Large intestine (tissue), 3 donors: ENCODE measurements at regions not wholly inside any gene's neighbourhood (a gene's known extent, or its start where the extent isn't known, plus 50 kb on each side); places are given as distances from the start of the nearest gene placed in this dataset.
"Not testable (repeated sequence)": the region's sequence is repeated elsewhere in the genome, so short reads cannot be mapped to it uniquely, and the experiment has no call there.

Source experiments
- DNase-seq, 2 donors: peaks; one replicate each; pipeline versions ENCODE4 v3.0.0 to v3.0.0-alpha.2; 2013
- H3K27ac ChIP-seq: one replicate; pipeline ENCODE4 v1.5.1; 2013; ENCODE audit warnings: low read length
- H3K27me3 ChIP-seq: 2 replicates; pipeline ENCODE4 v1.6.1; 2013; ENCODE audit warnings: low read length; ENCODE audit not compliant: control insufficient read depth, insufficient read depth
- H3K36me3 ChIP-seq: 2 replicates; pipeline ENCODE4 v1.6.1; 2013; ENCODE audit warnings: low read length; ENCODE audit not compliant: control insufficient read depth, insufficient read depth
- H3K4me1 ChIP-seq: one replicate; pipeline ENCODE4 v1.6.1; 2013; ENCODE audit warnings: low read length; ENCODE audit not compliant: control insufficient read depth, insufficient read depth
- H3K4me3 ChIP-seq: one replicate; pipeline ENCODE4 v1.5.1; 2013; ENCODE audit warnings: low read length
- H3K9me3 ChIP-seq: one replicate; pipeline ENCODE4 v1.6.1; 2013; ENCODE audit warnings: mild to moderate bottlenecking, low read depth, low read length, moderate library complexity; ENCODE audit not compliant: control insufficient read depth
- WGBS: methylation state at CpG from one replicate; pipeline ENCODE4 v1.1.5; 2013; ENCODE audit warnings: low lambda C conversion rate; ENCODE audit not compliant: insufficient coverage; 5-methylcytosine and 5-hydroxymethylcytosine counted together

DNA sequence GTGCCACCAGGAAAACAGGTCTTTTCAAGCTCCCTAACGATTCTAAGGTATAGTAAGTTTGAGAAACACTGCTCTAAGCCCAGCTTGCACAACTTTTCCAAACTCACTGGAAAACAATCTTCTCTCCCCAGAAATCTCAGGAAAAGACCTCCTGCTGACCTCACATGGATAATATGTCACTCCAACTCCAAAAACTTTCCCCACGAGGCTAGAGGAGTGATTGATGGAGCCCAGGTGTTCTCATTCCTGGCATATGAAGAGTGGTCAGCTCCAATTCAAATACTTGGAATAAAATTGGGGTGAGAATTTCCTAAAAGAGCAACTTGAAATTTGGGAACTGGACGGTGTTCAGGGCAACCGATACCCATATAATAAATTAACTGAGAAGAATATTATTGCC, 299.9 kb downstream of the PPP4R3C start:
- Histone ChIP-seq H3K27me3 (no peaks in the 10 kb centered on the region), H3K4me1 (no peaks in the 10 kb centered on the region), H3K9me3 (no peaks in the 10 kb centered on the region), H3K4me3 (no peak overlapping the region), H3K36me3 (no peaks in the 10 kb centered on the region), H3K27ac (no peak overlapping the region)
- DNase-seq: no peak
- WGBS: no CpG with 5 or more reads among the region's 4 CpGs

DNA sequence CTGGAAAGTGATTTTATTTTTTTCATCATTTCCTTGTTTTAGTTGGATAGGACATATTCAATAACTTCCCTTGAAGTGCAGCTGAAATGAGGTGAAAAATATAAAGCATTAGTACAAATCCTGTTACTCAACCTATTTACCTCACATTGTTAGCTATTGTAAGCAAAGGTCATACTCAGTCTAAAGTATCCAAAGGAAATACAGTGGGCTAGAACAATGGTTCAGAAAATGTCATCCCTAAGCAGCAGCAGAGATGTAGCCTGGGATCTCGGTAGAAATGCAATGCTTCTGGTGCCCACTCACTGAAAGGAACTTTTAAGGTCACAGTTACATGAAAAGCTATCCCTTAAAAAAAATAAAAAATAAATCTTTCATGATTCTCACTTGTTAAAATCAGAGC, 300.6 kb downstream of the PPP4R3C start:
- Histone ChIP-seq H3K9me3 (no peaks in the 10 kb centered on the region), H3K27ac (no peak overlapping the region), H3K4me1 (no peaks in the 10 kb centered on the region), H3K36me3 (no peaks in the 10 kb centered on the region), H3K4me3 (no peak overlapping the region), H3K27me3 (no peaks in the 10 kb centered on the region)
- DNase-seq: no peak
- no CpG with 5 or more reads among the region's 1 CpG for WGBS

GRCh38 chrX:27156921-27157320, 306.2 kb downstream of the PPP4R3C start:
- WGBS: no CpG with 5 or more reads among the region's 21 CpGs
- H3K36me3 ChIP-seq: not testable (repeated sequence)

GRCh38 chrX:27136325-27136724, 326.8 kb downstream of the PPP4R3C start:
- H3K27me3 ChIP-seq: no peaks in the 10 kb centered on the region
- H3K36me3 ChIP-seq: no peaks in the 10 kb centered on the region
- no peak for DNase-seq
- H3K4me3 ChIP-seq: no peak overlapping the region
- no peak overlapping the region for H3K27ac ChIP-seq
- no peaks in the 10 kb centered on the region for H3K4me1 ChIP-seq
- WGBS: no CpG with 5 or more reads among the region's 1 CpG
- no peaks in the 10 kb centered on the region for H3K9me3 ChIP-seq

More at GRCh38 chrX:27156921-27157320, 306.2 kb downstream of the PPP4R3C start:
- not testable (repeated sequence) for H3K27me3 ChIP-seq, H3K4me1 ChIP-seq, DNase-seq, H3K9me3 ChIP-seq, H3K27ac ChIP-seq, H3K4me3 ChIP-seq

GRCh38 chrX:27132862-27133261, 330.3 kb downstream of the PPP4R3C start:
- DNase-seq: no peak
- Histone ChIP-seq H3K36me3 (no peaks in the 10 kb centered on the region), H3K27me3 (no peaks in the 10 kb centered on the region), H3K4me1 (no peaks in the 10 kb centered on the region), H3K9me3 (peaks cover 3% of the 10 kb centered on the region), H3K4me3 (no peak overlapping the region), H3K27ac (no peak overlapping the region)
- no CpG with 5 or more reads among the region's 1 CpG for WGBS

DNA sequence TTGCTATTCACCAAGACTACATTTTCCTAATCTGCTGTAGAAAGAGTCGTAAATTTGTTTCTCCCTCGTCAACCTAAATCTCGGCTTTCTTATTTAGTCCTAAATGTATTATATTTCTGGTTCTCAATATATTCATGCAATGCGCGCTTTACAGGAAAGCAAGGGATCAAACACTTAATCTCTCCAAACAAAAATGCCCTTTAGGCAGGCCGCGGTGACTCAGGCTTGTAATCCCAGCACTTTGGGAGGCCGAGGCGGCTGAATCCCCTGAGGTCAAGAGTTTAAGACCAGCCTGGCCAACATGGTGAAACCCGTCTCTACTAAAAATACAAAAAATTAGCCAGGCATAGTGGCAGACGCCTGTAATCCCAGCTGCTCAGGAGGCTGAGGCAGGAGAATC, 376.0 kb downstream of the PPP4R3C start:
- H3K4me3 ChIP-seq, H3K27ac ChIP-seq, H3K27me3 ChIP-seq, H3K4me1 ChIP-seq, H3K36me3 ChIP-seq, H3K9me3 ChIP-seq, DNase-seq: not testable (repeated sequence)
- 73% methylated on average over 3 of the region's 11 CpGs for WGBS

- Histone ChIP-seq H3K27me3 (no peaks in the 10 kb centered on the region), H3K4me1 (no peaks in the 10 kb centered on the region), H3K9me3 (no peaks in the 10 kb centered on the region), H3K27ac (no peak overlapping the region), H3K4me3 (no peak overlapping the region), H3K36me3 (no peaks in the 10 kb centered on the region)
- no peak for DNase-seq
- no CpG with 5 or more reads among the region's 1 CpG for WGBS
These were observed 376.9 kb downstream of the PPP4R3C start for GRCh38 chrX:27086237-27086636.

DNA sequence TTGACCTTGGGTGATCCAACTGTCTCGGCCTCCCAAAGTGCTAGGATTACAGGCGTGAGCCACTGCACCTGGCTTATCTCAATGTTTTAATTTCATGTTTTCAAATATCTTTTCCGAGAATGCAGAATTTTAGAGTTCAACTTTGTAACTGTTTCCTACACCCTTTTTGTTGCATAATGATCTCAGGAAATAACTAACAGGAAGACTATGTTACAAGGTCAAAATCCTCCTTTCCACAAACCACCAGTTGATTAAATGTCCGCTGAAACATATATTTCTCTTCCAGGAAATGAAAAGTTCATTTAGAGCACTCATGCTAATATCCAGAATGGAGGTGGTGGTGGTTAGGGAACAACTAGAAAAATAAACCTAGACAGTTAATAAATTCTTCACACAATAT, 377.8 kb downstream of the PPP4R3C start:
- no peaks in the 10 kb centered on the region for H3K4me1 ChIP-seq
- H3K4me3 ChIP-seq: no peak overlapping the region
- H3K27me3 ChIP-seq: no peaks in the 10 kb centered on the region
- DNase-seq: no peak
- no peak overlapping the region for H3K27ac ChIP-seq
- no peaks in the 10 kb centered on the region for H3K36me3 ChIP-seq
- WGBS: 80% methylated on average over 1 of the region's 4 CpGs
- no peaks in the 10 kb centered on the region for H3K9me3 ChIP-seq

- Histone ChIP-seq H3K36me3 (no peaks in the 10 kb centered on the region), H3K27ac (no peak overlapping the region), H3K4me3 (no peak overlapping the region), H3K4me1 (no peaks in the 10 kb centered on the region), H3K27me3 (no peaks in the 10 kb centered on the region), H3K9me3 (no peaks in the 10 kb centered on the region)
- WGBS: no CpG with 5 or more reads among the region's 1 CpG
- DNase-seq: no peak
These were observed 384.8 kb downstream of the PPP4R3C start for GRCh38 chrX:27078371-27078770.

- Histone ChIP-seq H3K4me3 (no peak overlapping the region), H3K36me3 (no peaks in the 10 kb centered on the region), H3K27me3 (no peaks in the 10 kb centered on the region), H3K4me1 (no peaks in the 10 kb centered on the region), H3K9me3 (no peaks in the 10 kb centered on the region), H3K27ac (no peak overlapping the region)
- DNase-seq: no peak
- WGBS: no CpG with 5 or more reads among the region's 5 CpGs
These were observed 405.3 kb downstream of the PPP4R3C start for GRCh38 chrX:27057883-27058282.

DNA sequence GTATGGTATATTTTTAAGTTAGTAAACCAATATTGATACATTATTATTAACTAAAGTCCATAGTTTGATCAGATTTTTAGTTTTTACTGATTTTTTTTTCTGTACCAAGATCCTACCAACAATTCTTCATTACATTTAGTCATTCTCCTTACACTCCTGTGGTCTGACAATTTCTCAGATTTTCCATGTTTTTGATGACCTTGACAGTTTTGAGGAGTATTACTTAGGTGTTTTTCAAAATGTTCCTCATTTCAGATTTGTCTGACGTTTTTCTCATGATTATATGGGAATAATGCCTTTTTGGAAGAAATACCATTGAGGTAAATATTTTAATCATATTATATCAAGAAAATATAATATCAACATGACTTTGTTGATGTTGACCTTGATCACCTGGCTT, 423.8 kb downstream of the PPP4R3C start:
- Histone ChIP-seq H3K4me1 (no peaks in the 10 kb centered on the region), H3K36me3 (no peaks in the 10 kb centered on the region), H3K4me3 (no peak overlapping the region), H3K27ac (no peak overlapping the region), H3K27me3 (no peaks in the 10 kb centered on the region), H3K9me3 (no peaks in the 10 kb centered on the region)
- no CpG with 5 or more reads among the region's 1 CpG for WGBS
- no peak for DNase-seq
